Suprapubic skin (tissue), 4 donors: ENCODE measurements at regions not wholly inside any gene's neighbourhood (a gene's known extent, or its start where the extent isn't known, plus 50 kb on each side); places are given as distances from the start of the nearest gene placed in this dataset.

Experiments used
- POLR2A ChIP-seq, 2 donors: fragments of 450-650 bp; IDR thresholded peaks; one replicate each; pipeline ENCODE4 v1.6.1; 2017; ENCODE audit warnings: antibody characterized with exemption in 2 of 2, mild to moderate bottlenecking in 2 of 2, moderate library complexity in 2 of 2
- POLR2AphosphoS5 ChIP-seq, 3 donors: sonication (generic); formaldehyde crosslinking; IDR thresholded peaks; one replicate each; pipeline ENCODE4 v1.6.1; 2017; ENCODE audit warnings: antibody characterized with exemption in 3 of 3
- TF ChIP-seq, protein P1 (sequence below), 2 donors: fragments of 200-600 bp in 1 of 2; fragments of 450-650 bp in 1 of 2; sonication (generic) in 1 of 2; IDR thresholded peaks; one replicate each; pipeline ENCODE4 v1.5.1; 2016 to 2019; ENCODE audit warnings: antibody characterized with exemption in 2 of 2, mild to moderate bottlenecking in 1 of 2, moderate library complexity in 1 of 2

DNA sequence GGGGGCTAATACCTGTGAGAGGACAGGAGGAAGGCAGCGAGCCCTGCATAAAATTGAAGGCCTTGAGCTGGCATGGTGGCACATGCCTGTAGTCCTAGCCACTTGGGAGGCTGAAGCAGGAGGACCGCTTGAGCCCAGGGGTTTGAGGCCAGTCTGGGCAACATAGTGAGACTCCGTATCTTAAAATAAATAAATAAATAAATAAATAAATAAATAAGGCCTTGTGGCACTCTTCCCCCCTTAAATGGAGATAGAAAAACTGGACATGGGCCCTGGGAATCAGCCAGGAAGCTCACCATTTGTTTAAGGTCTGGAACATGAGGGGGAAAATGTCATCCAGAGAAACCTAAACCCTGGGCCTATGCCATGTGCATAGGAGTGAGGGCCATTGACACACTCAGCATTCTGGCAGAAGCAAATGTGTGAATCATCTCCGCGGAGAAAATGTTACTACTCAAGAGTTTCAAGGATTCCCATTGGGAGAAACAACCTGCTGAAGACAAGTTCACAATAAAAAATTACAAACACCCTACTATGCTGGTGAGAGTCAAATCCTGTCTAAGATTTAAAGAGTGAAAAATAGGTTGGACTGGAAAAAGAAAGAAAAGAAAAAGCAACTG, 51.9 kb upstream of the UBR2 start:
- TF ChIP-seq, protein P1, sequence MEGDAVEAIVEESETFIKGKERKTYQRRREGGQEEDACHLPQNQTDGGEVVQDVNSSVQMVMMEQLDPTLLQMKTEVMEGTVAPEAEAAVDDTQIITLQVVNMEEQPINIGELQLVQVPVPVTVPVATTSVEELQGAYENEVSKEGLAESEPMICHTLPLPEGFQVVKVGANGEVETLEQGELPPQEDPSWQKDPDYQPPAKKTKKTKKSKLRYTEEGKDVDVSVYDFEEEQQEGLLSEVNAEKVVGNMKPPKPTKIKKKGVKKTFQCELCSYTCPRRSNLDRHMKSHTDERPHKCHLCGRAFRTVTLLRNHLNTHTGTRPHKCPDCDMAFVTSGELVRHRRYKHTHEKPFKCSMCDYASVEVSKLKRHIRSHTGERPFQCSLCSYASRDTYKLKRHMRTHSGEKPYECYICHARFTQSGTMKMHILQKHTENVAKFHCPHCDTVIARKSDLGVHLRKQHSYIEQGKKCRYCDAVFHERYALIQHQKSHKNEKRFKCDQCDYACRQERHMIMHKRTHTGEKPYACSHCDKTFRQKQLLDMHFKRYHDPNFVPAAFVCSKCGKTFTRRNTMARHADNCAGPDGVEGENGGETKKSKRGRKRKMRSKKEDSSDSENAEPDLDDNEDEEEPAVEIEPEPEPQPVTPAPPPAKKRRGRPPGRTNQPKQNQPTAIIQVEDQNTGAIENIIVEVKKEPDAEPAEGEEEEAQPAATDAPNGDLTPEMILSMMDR (IDR thresholded peaks at IDR 0.05) = no peak
- TF ChIP-seq POLR2A (IDR thresholded peaks at IDR 0.05) (no peak), POLR2AphosphoS5 (IDR thresholded peaks at IDR 0.05) (no peak)
